ENCODE measurements at regions not wholly inside any gene's neighbourhood (a gene's known extent, or its start where the extent isn't known, plus 50 kb on each side); places are given as distances from the start of the nearest gene placed in this dataset.

DNA sequence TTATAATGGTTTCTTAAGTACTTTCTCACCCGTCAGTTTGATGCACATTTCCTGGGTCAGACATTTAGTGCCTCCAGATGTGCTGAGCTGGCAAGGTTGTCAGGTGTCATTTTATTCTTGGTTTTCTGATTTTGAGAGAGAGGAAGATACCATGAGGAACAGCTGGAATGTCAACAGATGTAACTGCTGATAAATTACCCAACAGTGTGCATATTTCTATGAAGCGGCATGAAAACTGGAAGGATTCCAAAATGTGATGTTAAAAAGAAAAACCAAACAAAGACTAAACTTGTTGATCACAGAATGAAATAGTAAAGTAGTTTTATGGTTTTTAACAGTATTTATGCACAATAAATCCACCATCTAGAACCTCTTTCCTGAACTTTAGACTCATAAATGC, 447.3 kb downstream of the HDGFL1 start:
- no peak overlapping the region for H3K27ac ChIP-seq
- no peaks in the 10 kb centered on the region for H3K27me3 ChIP-seq
- no peaks in the 10 kb centered on the region for H3K36me3 ChIP-seq
- 79 to 85% methylated on average over 2 of the region's 2 CpGs for WGBS, 2 donors
- H3K4me1 ChIP-seq, result no peaks in the 10 kb centered on the region
- no peak overlapping the region for H3K4me3 ChIP-seq (replicated peaks in 1 of 3)
- intact Hi-C loops (cut with DNase I), result no loop called here
- no peak for DNase-seq
- TF ChIP-seq, protein P1, sequence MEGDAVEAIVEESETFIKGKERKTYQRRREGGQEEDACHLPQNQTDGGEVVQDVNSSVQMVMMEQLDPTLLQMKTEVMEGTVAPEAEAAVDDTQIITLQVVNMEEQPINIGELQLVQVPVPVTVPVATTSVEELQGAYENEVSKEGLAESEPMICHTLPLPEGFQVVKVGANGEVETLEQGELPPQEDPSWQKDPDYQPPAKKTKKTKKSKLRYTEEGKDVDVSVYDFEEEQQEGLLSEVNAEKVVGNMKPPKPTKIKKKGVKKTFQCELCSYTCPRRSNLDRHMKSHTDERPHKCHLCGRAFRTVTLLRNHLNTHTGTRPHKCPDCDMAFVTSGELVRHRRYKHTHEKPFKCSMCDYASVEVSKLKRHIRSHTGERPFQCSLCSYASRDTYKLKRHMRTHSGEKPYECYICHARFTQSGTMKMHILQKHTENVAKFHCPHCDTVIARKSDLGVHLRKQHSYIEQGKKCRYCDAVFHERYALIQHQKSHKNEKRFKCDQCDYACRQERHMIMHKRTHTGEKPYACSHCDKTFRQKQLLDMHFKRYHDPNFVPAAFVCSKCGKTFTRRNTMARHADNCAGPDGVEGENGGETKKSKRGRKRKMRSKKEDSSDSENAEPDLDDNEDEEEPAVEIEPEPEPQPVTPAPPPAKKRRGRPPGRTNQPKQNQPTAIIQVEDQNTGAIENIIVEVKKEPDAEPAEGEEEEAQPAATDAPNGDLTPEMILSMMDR (IDR thresholded peaks at IDR 0.05), result no peak
- TF ChIP-seq POLR2A (IDR thresholded peaks at IDR 0.05), result no peak
- H3K9me3 ChIP-seq, result no peaks in the 10 kb centered on the region

DNA sequence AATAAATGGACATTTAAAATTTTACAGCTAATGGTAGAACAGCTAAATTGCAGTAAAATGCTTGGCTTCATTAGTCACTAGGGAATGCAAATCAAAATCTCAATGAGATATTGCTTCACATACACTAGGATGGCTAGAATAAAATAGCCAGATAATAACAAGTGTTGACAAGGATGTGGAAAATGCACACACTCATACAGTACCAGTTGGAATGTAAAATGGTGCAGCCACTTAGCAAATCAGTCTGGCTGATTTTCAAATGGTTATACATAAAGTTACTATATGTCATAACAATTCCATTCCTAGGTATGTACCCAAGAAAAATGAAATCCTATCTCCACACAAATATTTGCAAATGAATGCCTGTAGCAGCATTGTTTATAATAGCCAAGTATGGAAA, 452.1 kb downstream of the HDGFL1 start:
- intact Hi-C loops (cut with DNase I), result no loop called here
- TF ChIP-seq POLR2A (IDR thresholded peaks at IDR 0.05), result no peak
- TF ChIP-seq, protein P1 (IDR thresholded peaks at IDR 0.05), result no peak
- no peaks in the 10 kb centered on the region for H3K4me1 ChIP-seq
- H3K4me3 ChIP-seq (replicated peaks in 1 of 3), result no peak overlapping the region
- H3K36me3 ChIP-seq, result no peaks in the 10 kb centered on the region
- H3K9me3 ChIP-seq, result no peaks in the 10 kb centered on the region
- H3K27me3 ChIP-seq, result no peaks in the 10 kb centered on the region
- no peak for DNase-seq
- no peak overlapping the region for H3K27ac ChIP-seq

DNA sequence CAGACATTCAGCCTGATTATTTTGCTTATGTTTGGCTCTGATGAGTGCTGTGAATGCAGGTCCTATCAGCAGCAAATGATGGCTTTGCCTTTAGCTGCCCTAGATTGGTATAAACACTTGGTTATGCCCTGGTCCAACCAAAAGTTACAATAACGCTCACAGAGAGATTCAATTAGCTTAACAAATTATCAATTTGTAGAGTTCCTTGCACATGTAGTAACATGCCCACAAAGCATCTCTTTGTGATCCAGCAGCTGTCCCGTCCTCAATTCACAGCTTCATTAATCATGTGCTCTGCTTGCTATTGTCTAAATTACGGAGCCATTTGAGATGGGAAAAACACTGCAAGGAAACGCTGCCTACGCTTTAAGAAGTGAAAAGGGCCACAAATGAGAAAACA, 457.9 kb downstream of the HDGFL1 start:
- 92 to 94% methylated on average over 5 of the region's 5 CpGs for WGBS, 2 donors
- no peaks in the 10 kb centered on the region for H3K36me3 ChIP-seq

DNA sequence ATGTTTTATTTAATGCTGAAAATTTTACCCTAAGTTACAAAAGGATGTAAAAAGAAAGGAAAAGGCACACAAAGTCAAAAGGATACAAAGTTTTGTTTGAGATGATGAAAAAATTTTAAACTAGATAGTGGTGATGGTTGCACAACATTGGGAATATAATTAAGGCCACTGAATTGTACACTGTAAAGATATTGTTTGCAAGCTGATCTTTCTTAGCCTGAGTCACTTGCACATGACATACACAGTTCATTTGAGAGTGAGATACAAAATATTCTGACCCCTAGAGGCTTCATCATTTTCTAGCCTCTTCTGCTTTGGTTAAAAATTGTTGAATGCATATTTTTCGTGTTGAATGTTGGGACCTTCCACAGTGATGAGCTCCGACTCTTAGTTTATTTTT, 462.6 kb downstream of the HDGFL1 start:
- WGBS, 2 donors, result 91 to 98% methylated on average over 2 of the region's 2 CpGs
- intact Hi-C loops (cut with DNase I), result no loop called here
- no peak overlapping the region for H3K27ac ChIP-seq

More for the DNA sequence above, 457.9 kb downstream of the HDGFL1 start:
- Histone ChIP-seq H3K4me3 (replicated peaks in 1 of 3) (no peak overlapping the region), H3K27me3 (no peaks in the 10 kb centered on the region), H3K9me3 (no peaks in the 10 kb centered on the region), H3K27ac (no peak overlapping the region), H3K4me1 (no peaks in the 10 kb centered on the region)
- DNase-seq, result no peak
- TF ChIP-seq, protein P1 (IDR thresholded peaks at IDR 0.05), result no peak
- intact Hi-C loops (cut with DNase I), result no loop called here

DNA sequence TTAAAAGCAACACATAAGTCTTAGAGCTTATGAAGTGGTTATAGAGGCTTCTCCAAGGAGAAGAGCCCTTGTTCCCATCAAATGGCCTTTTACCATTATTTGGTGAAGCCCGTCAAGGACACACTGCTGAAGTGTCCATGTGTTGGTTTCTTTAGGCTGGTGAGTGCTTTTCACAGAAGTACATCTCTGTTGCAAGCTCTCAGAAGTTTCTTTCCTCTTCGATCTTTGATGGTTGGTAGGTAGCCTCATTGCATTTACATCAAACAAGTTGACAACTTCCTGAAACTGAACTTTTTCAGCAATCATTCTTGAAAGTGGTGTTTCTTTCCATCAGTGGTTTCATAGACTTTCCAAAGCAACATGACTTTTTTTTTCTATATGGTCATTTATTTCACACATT, 465.6 kb downstream of the HDGFL1 start:
- TF ChIP-seq, protein P1 (IDR thresholded peaks at IDR 0.05), result no peak
- no peak for TF ChIP-seq POLR2A (IDR thresholded peaks at IDR 0.05)
- Histone ChIP-seq H3K9me3 (no peaks in the 10 kb centered on the region), H3K36me3 (no peaks in the 10 kb centered on the region), H3K4me3 (replicated peaks in 1 of 3) (no peak overlapping the region), H3K4me1 (no peaks in the 10 kb centered on the region), H3K27ac (no peak overlapping the region), H3K27me3 (no peaks in the 10 kb centered on the region)
- 84 to 88% methylated on average over 2 of the region's 2 CpGs for WGBS, 2 donors
- intact Hi-C loops (cut with DNase I), result no loop called here
- DNase-seq, result no peak

More for the DNA sequence above, 462.6 kb downstream of the HDGFL1 start:
- TF ChIP-seq, protein P1 (IDR thresholded peaks at IDR 0.05), result no peak
- TF ChIP-seq POLR2A (IDR thresholded peaks at IDR 0.05), result no peak
- Histone ChIP-seq H3K9me3 (no peaks in the 10 kb centered on the region), H3K36me3 (no peaks in the 10 kb centered on the region), H3K4me1 (no peaks in the 10 kb centered on the region), H3K4me3 (replicated peaks in 1 of 3) (no peak overlapping the region), H3K27me3 (no peaks in the 10 kb centered on the region)
- no peak for DNase-seq

Measured in thyroid gland (tissue), 4 donors.